ENCODE measurements at regions not wholly inside any gene's neighbourhood (a gene's known extent, or its start where the extent isn't known, plus 50 kb on each side); places are given as distances from the start of the nearest gene placed in this dataset.

- Histone ChIP-seq H3K27me3 (no peaks in the 10 kb centered on the region), H3K27ac (no peak overlapping the region), H3K4me1 (ENCODE audit: insufficient read depth) (peaks cover 3% of the 10 kb centered on the region), H3K36me3 (no peaks in the 10 kb centered on the region), H3K4me3 (no peak overlapping the region), H3K9me3 (no peaks in the 10 kb centered on the region)
- WGBS, 3 donors = 80 to 93% (median 86%) methylated on average over 1 of the region's 1 CpG
- DNase-seq = no peak
- TF ChIP-seq EP300 (IDR thresholded peaks at IDR 0.05) (no peak), POLR2A (IDR thresholded peaks at IDR 0.05) (no peak)
- TF ChIP-seq, protein P1, sequence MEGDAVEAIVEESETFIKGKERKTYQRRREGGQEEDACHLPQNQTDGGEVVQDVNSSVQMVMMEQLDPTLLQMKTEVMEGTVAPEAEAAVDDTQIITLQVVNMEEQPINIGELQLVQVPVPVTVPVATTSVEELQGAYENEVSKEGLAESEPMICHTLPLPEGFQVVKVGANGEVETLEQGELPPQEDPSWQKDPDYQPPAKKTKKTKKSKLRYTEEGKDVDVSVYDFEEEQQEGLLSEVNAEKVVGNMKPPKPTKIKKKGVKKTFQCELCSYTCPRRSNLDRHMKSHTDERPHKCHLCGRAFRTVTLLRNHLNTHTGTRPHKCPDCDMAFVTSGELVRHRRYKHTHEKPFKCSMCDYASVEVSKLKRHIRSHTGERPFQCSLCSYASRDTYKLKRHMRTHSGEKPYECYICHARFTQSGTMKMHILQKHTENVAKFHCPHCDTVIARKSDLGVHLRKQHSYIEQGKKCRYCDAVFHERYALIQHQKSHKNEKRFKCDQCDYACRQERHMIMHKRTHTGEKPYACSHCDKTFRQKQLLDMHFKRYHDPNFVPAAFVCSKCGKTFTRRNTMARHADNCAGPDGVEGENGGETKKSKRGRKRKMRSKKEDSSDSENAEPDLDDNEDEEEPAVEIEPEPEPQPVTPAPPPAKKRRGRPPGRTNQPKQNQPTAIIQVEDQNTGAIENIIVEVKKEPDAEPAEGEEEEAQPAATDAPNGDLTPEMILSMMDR (IDR thresholded peaks at IDR 0.05) = no peak
- intact Hi-C loops (cut with DNase I) = no loop called here
Measured at GRCh38 chr5:33319151-33319550, 121.6 kb upstream of the TARS1 start.

- intact Hi-C loops (cut with DNase I) = no loop called here
- 41 to 73% (median 41%) methylated on average over 1 of the region's 1 CpG for WGBS, 3 donors
- Histone ChIP-seq H3K4me3 (no peak overlapping the region), H3K4me1 (ENCODE audit: insufficient read depth) (peaks cover 3% of the 10 kb centered on the region), H3K27ac (peak overlapping the region in 1 of 2 donors; percentile 2), H3K36me3 (no peaks in the 10 kb centered on the region), H3K9me3 (no peaks in the 10 kb centered on the region), H3K27me3 (no peaks in the 10 kb centered on the region)
- TF ChIP-seq EP300 (IDR thresholded peaks at IDR 0.05) = no peak
- TF ChIP-seq POLR2A (IDR thresholded peaks at IDR 0.05) = no peak
- TF ChIP-seq, protein P1 (IDR thresholded peaks at IDR 0.05) = no peak
- no peak for DNase-seq
Measured at GRCh38 chr5:33319841-33320240, 120.9 kb upstream of the TARS1 start.

DNA sequence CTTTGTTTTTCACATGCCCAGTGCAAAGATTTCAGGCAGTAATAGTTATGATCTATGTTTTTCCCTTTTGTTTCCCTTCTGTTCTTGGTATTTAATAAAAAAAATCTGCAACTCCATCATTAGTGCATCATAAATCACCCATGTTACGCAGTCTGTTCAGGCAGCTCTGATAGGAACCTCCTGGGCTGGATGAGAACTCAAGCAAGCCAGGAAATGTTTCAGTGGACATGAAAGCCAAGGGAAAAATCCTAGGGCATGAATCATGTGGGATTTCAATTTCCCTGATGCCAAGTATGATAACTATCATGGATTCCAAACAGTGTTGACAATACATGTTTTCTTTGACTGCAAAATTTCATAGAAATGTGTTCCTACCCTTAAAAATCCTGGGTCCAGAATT is 119.7 kb upstream of the TARS1 start:
- no peaks in the 10 kb centered on the region for H3K36me3 ChIP-seq
- TF ChIP-seq, protein P1 (IDR thresholded peaks at IDR 0.05) = no peak
- peak; percentile 87 for TF ChIP-seq EP300 (IDR thresholded peaks at IDR 0.05)
- peak in 4 of 5 donors; percentile 10 to 73 (median 24) for DNase-seq
- no peaks in the 10 kb centered on the region for H3K27me3 ChIP-seq
- no peaks in the 10 kb centered on the region for H3K9me3 ChIP-seq
- H3K27ac ChIP-seq = no peak overlapping the region
- WGBS, 3 donors = 3 to 22% (median 9%) methylated on average over 1 of the region's 1 CpG
- no peak overlapping the region for H3K4me3 ChIP-seq
- peaks cover 3% of the 10 kb centered on the region for H3K4me1 ChIP-seq (ENCODE audit: insufficient read depth)
- intact Hi-C loops (cut with DNase I) = no loop called here

DNA sequence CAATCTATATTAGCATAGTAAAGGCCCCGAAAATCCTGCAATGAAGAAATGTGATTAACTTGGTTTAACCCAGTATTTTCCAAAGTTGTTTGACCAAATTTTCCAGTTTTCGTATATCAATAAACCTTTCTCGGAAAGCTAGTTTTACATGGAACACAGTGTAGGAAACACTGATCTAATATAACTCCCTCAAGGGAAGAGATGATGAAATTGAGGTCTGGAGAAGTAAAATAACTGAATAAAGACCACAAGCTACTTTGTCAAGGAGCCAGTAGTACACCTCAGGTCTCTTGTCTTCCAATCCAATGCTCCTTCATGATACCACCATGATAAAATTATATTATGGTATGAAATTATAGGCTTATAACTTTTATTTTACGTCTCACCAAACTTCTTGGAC is 118.1 kb upstream of the TARS1 start:
- H3K4me1 ChIP-seq (ENCODE audit: insufficient read depth) = peaks cover 3% of the 10 kb centered on the region
- H3K36me3 ChIP-seq = no peaks in the 10 kb centered on the region
- 81 to 96% (median 95%) methylated on average over 4 of the region's 4 CpGs for WGBS, 3 donors
- intact Hi-C loops (cut with DNase I) = no loop called here
- no peak overlapping the region for H3K4me3 ChIP-seq
- H3K27ac ChIP-seq = no peak overlapping the region
- no peaks in the 10 kb centered on the region for H3K9me3 ChIP-seq
- H3K27me3 ChIP-seq = no peaks in the 10 kb centered on the region
- DNase-seq = no peak
- TF ChIP-seq EP300 (IDR thresholded peaks at IDR 0.05) (no peak), POLR2A (IDR thresholded peaks at IDR 0.05) (no peak)
- TF ChIP-seq, protein P1 (IDR thresholded peaks at IDR 0.05) = no peak

Measured in ovary (tissue), 7 donors.